NCI-H2227 (cell line): ENCODE measurements at regions not wholly inside any gene's neighbourhood (a gene's known extent, or its start where the extent isn't known, plus 50 kb on each side); places are given as distances from the start of the nearest gene placed in this dataset.
"Not testable (repeated sequence)": the region's sequence is repeated elsewhere in the genome, so short reads cannot be mapped to it uniquely, and the experiment has no call there.

ENCODE experiments used
- DNase-seq: peaks from one replicate; lab custom pipeline; 2025; ENCODE audit not compliant: unreplicated experiment; lab: John Stamatoyannopoulos, UW

- no peak for DNase-seq
These were observed 101.2 kb downstream of the VPREB1 start for GRCh38 chr22:22345781-22346180.

DNA sequence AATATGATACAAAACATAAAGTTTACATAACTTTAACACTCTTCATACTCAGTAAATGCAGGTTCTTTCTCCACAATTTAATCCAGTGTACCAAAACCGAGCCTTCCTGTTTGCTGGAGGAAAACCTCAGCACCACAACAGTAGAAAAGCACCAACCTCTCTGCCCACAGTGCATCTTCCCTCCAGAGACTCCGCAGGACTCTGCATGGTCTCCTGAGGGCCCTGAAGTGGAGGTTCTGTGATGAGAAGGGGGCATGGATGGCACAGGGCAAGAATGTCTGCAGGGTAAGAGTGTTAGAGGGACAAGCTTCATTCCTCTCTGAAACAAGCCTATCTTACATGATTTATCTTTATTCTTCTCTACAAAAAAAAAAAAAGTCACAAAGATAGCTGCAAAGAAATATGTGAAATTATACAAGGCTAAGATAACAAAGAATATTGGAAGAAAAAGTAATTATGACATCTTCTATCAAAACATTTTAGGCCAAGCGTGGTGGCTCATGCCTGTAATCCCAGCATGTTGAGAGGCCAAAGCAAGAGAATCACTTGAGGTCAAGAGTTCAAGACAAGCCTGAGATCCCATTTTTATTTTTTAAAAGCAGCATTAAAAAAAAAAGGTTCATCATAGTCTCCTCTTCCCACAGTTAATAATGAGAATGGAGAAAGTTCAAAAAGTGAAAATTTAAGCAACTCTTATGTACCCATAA lies 102.0 kb downstream of the VPREB1 start:
- no peak for DNase-seq

GRCh38 chr22:22348127-22348814 lies 103.7 kb downstream of the VPREB1 start:
- DNase-seq = no peak

DNA sequence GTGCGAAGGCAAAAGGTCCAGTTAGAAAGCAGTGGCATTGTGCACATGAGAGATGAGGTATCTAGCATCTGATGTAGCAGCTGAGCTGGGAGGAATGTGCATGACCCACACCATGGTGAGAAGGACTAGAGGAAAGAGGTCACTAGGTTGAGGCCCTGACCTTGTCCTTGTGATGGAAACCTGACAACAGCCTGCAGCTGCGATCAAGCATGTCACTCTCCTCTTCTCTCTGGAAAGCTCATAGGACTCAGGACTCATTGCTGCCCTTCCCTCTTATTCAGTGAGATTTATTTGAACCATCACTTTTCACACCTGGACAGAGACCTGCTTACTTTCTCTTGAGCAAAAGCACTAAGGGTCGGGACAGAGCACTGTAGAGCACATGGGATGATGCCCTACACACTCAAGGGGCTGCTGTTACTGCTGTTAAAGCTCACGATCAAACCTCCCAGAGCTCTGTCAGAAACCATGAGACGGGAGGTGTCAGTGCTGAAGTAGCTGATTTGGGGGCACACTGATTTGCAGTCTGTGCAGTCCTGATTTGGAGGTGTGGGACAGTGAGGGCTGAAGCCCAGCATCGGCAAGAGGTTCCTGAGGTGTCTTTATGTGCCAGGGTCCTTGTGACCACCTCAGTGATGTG lies 104.3 kb downstream of the VPREB1 start:
- no peak for DNase-seq

- DNase-seq = no peak
These were observed 104.9 kb downstream of the VPREB1 start for GRCh38 chr22:22349455-22349836.

DNA sequence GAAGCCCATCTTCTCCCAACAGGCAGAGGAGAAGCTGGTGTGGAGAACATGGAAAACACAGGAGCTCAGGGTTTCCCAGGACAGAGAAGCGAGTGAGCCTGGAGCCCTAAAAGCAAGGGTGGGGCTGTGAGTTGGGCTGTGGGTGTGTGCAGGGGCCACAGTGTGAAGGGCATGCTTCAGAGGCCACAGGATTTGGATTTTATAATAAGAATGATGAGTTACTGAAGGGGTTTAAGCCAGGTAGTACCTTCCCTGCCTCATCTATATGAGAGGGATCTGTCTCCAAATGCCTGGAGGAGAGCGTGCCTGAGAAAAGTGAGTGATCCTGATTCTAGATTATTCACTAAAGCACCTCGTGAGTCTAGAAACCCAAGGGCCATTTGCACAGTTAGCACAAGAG lies 106.8 kb downstream of the VPREB1 start:
- DNase-seq = no peak

- DNase-seq = no peak
These were observed 107.9 kb downstream of the VPREB1 start for GRCh38 chr22:22352371-22352999.

DNA sequence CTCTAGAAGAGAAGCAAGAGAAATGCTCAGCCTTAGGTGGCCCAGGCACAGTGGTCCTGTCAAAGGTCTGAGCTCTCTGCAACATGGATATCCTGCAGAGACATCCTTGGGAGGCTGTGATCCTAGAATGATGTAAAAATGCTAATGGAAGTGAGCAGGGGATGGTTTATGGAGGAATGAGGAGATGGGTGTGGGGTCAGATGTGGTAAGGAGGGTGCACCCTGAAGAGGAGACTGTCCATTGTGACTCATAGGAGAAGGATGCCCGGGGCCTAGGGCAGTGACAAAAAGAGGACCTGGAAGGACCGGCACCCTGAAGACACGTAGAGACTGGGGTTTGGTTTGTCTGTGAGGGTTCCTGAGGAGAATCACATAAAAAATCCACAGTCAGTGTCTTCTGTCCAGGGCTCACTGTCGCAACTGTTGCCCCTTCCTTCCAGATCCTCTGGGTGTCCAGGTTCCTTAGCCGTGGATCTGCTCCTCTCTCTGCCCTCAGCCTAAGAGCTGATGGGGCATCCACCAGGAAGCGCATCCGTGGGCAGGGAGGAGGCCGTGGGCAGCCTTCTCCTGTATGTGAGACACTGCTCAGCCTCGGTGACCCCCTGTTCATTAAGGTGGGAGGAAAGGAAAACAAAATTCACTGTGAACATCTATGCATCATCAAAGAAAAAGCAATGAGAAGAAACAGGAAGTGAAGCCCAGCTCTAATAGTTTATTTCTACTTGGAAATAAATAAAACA lies 110.7 kb downstream of the VPREB1 start:
- DNase-seq = no peak

DNA sequence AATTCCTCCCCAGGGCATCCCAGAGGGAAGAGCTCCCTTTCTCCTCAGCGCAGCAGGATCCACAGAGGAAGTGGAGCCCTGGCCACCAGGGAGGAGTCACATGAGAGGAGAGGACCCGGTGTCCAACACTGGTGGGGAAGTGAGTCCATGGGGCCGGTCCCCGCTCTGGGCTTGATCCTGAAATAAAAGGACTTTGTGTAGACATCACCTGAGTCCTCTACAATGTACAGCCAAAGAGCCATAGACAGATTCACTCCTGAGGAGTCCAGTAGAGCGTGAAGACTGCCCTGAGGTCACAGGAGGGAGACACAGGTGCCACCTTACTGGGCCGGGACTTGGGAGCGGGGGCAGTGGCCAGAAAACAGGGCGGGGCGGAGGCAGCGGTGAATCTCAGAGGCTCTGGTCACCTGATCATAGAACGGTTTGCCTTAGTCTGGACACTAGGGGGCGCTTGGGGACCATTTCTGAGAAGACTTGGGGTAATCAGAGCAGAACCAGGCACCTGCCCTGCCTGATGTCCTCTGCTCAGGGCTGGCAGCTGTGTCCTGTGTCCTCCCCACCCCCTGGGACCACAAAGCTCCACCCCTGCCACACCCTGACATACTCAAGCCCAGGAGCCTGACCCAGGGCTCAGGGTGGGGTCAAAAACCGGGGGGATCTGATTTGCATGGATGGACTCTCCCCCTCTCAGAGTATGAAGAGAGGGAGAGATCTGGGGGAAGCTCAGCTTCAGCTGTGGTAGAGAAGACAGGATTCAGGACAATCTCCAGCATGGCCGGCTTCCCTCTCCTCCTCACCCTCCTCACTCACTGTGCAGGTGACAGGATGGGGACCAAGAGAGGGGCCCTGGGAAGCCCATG lies 112.7 kb downstream of the VPREB1 start:
- peak; percentile 66 for DNase-seq

DNA sequence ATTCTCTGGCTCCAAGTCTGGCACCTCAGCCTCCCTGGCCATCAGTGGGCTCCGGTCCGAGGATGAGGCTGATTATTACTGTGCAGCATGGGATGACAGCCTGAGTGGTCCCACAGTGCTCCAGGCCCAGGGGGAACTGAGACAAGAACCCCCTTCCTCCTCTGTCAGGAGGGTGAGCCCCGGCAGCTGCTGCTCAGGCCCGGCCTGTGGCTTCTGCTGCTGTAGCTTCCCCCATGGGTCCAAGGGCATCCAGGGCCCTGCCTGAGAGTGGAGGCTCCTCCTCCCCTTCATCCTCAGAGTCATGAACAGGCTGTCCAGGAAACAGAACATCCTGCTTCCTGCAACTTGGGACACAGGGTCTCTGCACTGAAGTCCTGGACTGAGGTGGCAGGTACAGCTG lies 113.6 kb downstream of the VPREB1 start:
- DNase-seq = no peak

GRCh38 chr22:22358686-22359085 lies 114.1 kb downstream of the VPREB1 start:
- no peak for DNase-seq

DNA sequence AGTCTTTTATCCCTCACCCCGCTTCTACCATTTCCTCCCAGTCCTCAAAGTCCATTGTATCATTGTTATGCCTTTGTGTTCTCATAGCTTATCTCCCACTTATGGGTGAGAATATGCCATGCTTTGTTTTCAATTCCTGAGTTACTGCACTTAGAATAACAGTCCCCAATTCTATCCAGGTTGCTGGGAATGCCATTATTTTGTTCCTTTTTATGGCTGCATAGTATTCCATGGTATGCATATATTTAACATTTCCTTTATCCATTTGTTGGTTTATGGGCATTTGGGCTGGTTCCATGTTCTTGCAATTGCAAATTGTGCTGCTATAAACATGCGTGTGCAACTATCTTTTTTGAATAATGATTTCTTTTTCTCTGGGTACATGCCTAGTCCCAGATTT lies 114.9 kb downstream of the VPREB1 start:
- no peak for DNase-seq

- DNase-seq = no peak
These were observed 115.4 kb downstream of the VPREB1 start for GRCh38 chr22:22360014-22360413.

GRCh38 chr22:22362311-22362710 lies 117.7 kb downstream of the VPREB1 start:
- no peak for DNase-seq

DNA sequence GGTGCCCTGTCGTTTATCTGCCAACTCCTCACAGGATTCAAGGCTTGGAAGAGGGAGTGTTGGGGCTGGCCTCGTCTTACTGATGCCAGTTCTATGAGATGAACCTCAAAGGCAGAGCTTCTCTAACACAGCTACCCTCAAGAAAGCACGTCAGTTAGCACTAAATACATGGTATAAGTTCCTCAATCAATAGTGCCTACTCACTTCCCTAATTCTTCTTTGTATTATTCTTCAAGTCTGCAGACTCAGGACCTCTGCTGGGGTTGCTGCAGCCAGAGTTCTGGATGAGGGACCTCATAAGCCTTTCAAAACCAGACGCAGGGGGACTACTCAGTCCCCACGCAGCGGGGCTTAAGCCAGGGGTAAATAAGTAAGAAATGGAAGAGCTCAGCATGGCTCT lies 118.3 kb downstream of the VPREB1 start:
- DNase-seq = no peak

DNA sequence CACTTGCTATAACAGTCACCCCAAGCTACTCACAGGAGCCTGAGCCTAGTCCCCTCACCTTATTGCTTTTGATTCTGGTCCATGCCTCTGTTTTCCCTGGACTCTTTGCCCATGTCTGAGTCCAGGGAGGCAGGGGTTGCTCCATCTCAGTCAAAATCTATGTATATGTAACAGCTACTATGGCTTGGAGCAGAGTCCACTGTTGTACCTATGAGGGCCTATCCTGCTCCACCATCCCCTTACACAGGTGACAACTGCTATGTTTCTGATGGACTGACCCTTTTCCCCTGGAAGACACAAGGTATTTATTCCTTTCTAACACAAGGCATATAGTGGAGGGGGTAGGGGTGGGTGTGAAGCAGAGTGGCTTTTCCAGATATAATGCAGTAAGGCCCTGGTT lies 119.6 kb downstream of the VPREB1 start:
- no peak for DNase-seq

GRCh38 chr22:22366537-22366936 lies 122.0 kb downstream of the VPREB1 start:
- DNase-seq = no peak

GRCh38 chr22:22368516-22368915 lies 123.9 kb downstream of the VPREB1 start:
- DNase-seq = no peak

- not testable (repeated sequence) for DNase-seq
These were observed 124.8 kb downstream of the VPREB1 start for GRCh38 chr22:22369219-22369963.

DNA sequence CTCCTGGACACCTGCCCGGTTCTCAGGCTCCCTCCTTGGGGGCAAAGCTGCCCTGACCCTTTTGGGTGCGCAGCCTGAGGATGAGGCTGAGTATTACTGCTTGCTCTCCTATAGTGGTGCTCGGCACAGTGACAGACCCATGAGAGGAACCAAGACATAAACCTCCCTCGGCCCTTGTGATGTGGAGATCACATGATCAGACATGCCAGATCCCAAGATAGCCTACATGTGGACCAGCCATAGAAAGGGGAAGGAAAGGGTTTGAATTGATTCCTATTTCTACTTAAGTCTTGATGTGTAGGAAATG lies 125.3 kb downstream of the VPREB1 start:
- DNase-seq = no peak
